DND-41 (cell line): ENCODE measurements at regions not wholly inside any gene's neighbourhood (a gene's known extent, or its start where the extent isn't known, plus 50 kb on each side); places are given as distances from the start of the nearest gene placed in this dataset.

Experiments
- ATAC-seq: fragments of 200-7000 bp; cut with Tn5 transposase; 3 replicates; pipeline ENCODE4 v1.9.1; 2021; ENCODE audit warnings: low read depth; ENCODE audit not compliant: insufficient read depth
- DNase-seq: peaks from one replicate; pipeline ENCODE4 v3.0.0-alpha.2; 2020
- H2AFZ ChIP-seq: 2 replicates; pipeline ENCODE4 v1.6.0; 2012; ENCODE audit warnings: low read depth, low read length
- H3K27ac ChIP-seq: 2 replicates; pipeline ENCODE4 v1.5.1; 2012; ENCODE audit warnings: low read length, inconsistent platforms
- H3K27me3 ChIP-seq: fragments of 200-600 bp; sonication (generic); 2 replicates; pipeline ENCODE4 v1.6.0; 2012; ENCODE audit warnings: low read length, mild to moderate bottlenecking, inconsistent platforms; ENCODE audit not compliant: insufficient read depth, poor library complexity
- H3K36me3 ChIP-seq: 2 replicates; pipeline ENCODE4 v1.5.1; 2012; ENCODE audit warnings: low read length, inconsistent platforms; ENCODE audit not compliant: insufficient read depth
- H3K4me1 ChIP-seq: 2 replicates; pipeline ENCODE4 v1.5.1; 2012; ENCODE audit warnings: mild to moderate bottlenecking, low read length; ENCODE audit not compliant: insufficient read depth
- H3K4me2 ChIP-seq: 2 replicates; pipeline ENCODE4 v1.6.0; 2012; ENCODE audit warnings: mild to moderate bottlenecking, moderate library complexity, low read length, inconsistent platforms; ENCODE audit not compliant: insufficient read depth
- H3K4me3 ChIP-seq, 2 experiments: fragments of 200-600 bp in 1 of 2; shearing (Covaris generic) in 1 of 2; 2 replicates each; pipeline ENCODE4 v1.5.1; 2012 to 2016; ENCODE audit warnings: inconsistent platforms in 2 of 2, low read length in 2 of 2, mild to moderate bottlenecking in 2 of 2, low read depth in 1 of 2, moderate library complexity in 1 of 2
- H3K79me2 ChIP-seq: 2 replicates; pipeline ENCODE4 v1.6.0; 2012; ENCODE audit warnings: low read length, inconsistent platforms; ENCODE audit not compliant: insufficient read depth
- H3K9ac ChIP-seq: 2 replicates; pipeline ENCODE4 v1.6.0; 2012; ENCODE audit warnings: low read depth, mild to moderate bottlenecking, inconsistent platforms, low read length, moderate library complexity
- H3K9me3 ChIP-seq: 2 replicates; pipeline ENCODE4 v1.5.1; 2012; ENCODE audit warnings: low read length, moderate library complexity, mild to moderate bottlenecking, inconsistent platforms; ENCODE audit not compliant: insufficient read depth, severe bottlenecking
- H4K20me1 ChIP-seq: 2 replicates; pipeline ENCODE4 v1.6.0; 2012; ENCODE audit warnings: low read length; ENCODE audit not compliant: insufficient read depth
- CTCF ChIP-seq: IDR thresholded peaks from 2 replicates; pipeline ENCODE4 v1.5.1; 2012; ENCODE audit warnings: borderline replicate concordance, low read length, moderate library complexity, mild to moderate bottlenecking; ENCODE audit not compliant: poor library complexity, severe bottlenecking; ENCODE audit errors: extremely low read depth
- EZH2 ChIP-seq: IDR thresholded peaks from 3 replicates; pipeline ENCODE4 v1.6.1; 2012; ENCODE audit warnings: borderline replicate concordance, low read depth, mild to moderate bottlenecking, moderate library complexity, low read length, inconsistent platforms; ENCODE audit not compliant: severe bottlenecking

DNA sequence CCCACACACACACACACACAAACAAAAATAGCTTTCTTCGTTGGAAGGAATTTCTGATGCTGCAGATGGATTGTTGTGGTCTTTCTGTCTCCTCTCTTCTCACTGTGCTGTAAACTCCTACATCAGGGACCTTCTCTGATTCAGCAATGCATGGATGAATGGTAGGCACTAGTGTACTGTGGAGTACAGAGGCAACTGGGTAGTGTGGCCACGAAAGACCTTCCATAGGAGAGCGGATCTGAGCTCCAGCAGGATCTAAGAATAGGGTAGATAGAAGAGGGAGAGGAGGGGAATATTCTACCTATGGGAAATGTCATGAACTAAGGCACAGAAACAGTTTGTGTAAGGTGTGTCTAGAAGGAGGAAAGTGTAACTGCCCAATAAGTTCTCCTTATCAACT is 266.8 kb downstream of the MYCN start:
- TF ChIP-seq EZH2 (no peak), CTCF (no peak)
- H3K4me3 ChIP-seq, result no peak overlapping the region
- H3K4me2 ChIP-seq, result no peak overlapping the region
- no peaks in the 10 kb centered on the region for H3K4me1 ChIP-seq
- no peaks in the 10 kb centered on the region for H3K79me2 ChIP-seq
- no peaks in the 10 kb centered on the region for H3K27me3 ChIP-seq
- H3K36me3 ChIP-seq, result no peaks in the 10 kb centered on the region
- no peaks in the 10 kb centered on the region for H4K20me1 ChIP-seq
- H2AFZ ChIP-seq, result no peak overlapping the region
- peaks cover 6% of the 10 kb centered on the region for H3K9me3 ChIP-seq
- DNase-seq, result no peak
- H3K27ac ChIP-seq, result no peak overlapping the region
- no peak for ATAC-seq
- no peak overlapping the region for H3K9ac ChIP-seq

- no peaks in the 10 kb centered on the region for H3K36me3 ChIP-seq
- H2AFZ ChIP-seq, result no peak overlapping the region
- peaks cover 6% of the 10 kb centered on the region for H3K9me3 ChIP-seq
- no peak for DNase-seq
- no peaks in the 10 kb centered on the region for H4K20me1 ChIP-seq
- no peak overlapping the region for H3K4me3 ChIP-seq
- ATAC-seq, result no peak
- H3K9ac ChIP-seq, result no peak overlapping the region
- TF ChIP-seq EZH2 (no peak), CTCF (no peak)
- H3K79me2 ChIP-seq, result no peaks in the 10 kb centered on the region
- H3K4me2 ChIP-seq, result no peak overlapping the region
- no peak overlapping the region for H3K27ac ChIP-seq
- H3K27me3 ChIP-seq, result no peaks in the 10 kb centered on the region
- no peaks in the 10 kb centered on the region for H3K4me1 ChIP-seq
Observed at GRCh38 chr2:16206191-16206944, 266.0 kb downstream of the MYCN start.

- Histone ChIP-seq H4K20me1 (no peaks in the 10 kb centered on the region), H3K4me2 (no peak overlapping the region), H3K9me3 (peaks cover 6% of the 10 kb centered on the region), H3K4me3 (no peak overlapping the region), H3K4me1 (no peaks in the 10 kb centered on the region), H2AFZ (no peak overlapping the region), H3K27ac (no peak overlapping the region), H3K27me3 (no peaks in the 10 kb centered on the region), H3K9ac (no peak overlapping the region), H3K36me3 (no peaks in the 10 kb centered on the region), H3K79me2 (no peaks in the 10 kb centered on the region)
- no peak for DNase-seq
- no peak for ATAC-seq
- TF ChIP-seq CTCF, result no peak
- TF ChIP-seq EZH2, result no peak
Observed at GRCh38 chr2:16205631-16206030, 265.3 kb downstream of the MYCN start.
